ENCODE measurements at regions not wholly inside any gene's neighbourhood (a gene's known extent, or its start where the extent isn't known, plus 50 kb on each side); places are given as distances from the start of the nearest gene placed in this dataset.

DNA sequence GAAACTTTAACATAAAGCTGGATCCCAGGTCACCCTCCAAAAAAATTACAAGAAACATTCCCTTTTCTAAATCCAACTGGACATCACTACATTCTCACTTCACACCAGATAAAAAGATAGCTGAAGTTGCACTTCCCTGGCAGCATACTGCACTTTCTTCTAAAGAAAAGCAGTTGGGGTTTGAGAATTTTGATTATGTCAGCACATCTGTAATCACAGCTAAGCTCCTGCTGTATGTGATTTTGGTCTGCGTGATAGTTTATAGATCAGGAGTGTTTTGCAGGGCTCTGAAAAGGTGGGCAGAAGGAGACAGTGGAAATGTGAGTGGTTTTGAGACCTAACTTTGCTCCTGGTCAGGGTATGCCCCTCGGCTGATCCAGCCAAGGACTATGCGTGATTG lies 199.1 kb upstream of the AKR1E2 start:
- H3K4me3 Mint-ChIP-seq (ENCODE audit: unreplicated experiment): no peak overlapping the region
- H3K4me1 Mint-ChIP-seq (ENCODE audit: insufficient read depth, unreplicated experiment): peaks cover 6% of the 10 kb centered on the region

DNA sequence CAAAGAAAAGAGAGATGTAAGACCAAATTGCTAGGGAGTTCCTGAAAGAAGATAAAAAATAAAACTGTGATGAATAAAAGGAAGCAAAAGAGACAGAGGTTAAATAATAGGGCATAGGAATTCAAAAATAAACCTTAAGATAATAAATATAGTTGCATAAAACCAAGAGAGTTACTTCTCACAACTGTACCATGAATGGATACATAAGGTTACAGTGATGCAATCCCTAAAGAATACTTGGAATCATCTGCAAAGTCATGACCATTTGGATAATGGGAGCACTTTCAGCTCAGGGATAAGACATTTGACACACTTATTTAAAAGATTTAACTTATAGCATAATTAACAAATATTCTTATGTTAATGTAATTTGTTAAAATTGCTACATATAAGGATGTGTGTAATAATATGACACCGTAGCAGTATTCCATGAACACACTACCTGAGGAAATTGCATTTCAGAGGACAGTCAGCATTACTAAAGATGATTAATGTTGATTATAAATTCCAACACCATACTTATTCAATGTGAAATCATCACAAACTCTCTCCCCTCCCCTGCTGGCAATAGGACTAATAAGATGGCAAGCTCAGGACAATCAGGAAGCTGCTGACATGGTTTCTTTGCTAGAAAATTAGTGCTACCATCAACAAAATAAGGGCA lies 202.1 kb upstream of the AKR1E2 start:
- TF ChIP-seq, protein P1, sequence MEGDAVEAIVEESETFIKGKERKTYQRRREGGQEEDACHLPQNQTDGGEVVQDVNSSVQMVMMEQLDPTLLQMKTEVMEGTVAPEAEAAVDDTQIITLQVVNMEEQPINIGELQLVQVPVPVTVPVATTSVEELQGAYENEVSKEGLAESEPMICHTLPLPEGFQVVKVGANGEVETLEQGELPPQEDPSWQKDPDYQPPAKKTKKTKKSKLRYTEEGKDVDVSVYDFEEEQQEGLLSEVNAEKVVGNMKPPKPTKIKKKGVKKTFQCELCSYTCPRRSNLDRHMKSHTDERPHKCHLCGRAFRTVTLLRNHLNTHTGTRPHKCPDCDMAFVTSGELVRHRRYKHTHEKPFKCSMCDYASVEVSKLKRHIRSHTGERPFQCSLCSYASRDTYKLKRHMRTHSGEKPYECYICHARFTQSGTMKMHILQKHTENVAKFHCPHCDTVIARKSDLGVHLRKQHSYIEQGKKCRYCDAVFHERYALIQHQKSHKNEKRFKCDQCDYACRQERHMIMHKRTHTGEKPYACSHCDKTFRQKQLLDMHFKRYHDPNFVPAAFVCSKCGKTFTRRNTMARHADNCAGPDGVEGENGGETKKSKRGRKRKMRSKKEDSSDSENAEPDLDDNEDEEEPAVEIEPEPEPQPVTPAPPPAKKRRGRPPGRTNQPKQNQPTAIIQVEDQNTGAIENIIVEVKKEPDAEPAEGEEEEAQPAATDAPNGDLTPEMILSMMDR (IDR thresholded peaks at IDR 0.05; ENCODE audit: unreplicated experiment): no peak
- H3K27ac Mint-ChIP-seq (ENCODE audit: low read depth, unreplicated experiment): no peak overlapping the region
- H3K27me3 Mint-ChIP-seq (ENCODE audit: insufficient read depth, unreplicated experiment): no peaks in the 10 kb centered on the region
- peaks cover 6% of the 10 kb centered on the region for H3K4me1 Mint-ChIP-seq (ENCODE audit: insufficient read depth, unreplicated experiment)
- intact Hi-C loops (cut with micrococcal nuclease): no loop called here
- no peaks in the 10 kb centered on the region for H3K36me3 Mint-ChIP-seq (ENCODE audit: insufficient read depth, unreplicated experiment)
- no TSS peak for BruUV-seq (replicated peaks)
- ChIA-PET POLR2A (interaction anchor here (0.9 kb wide), 1 partner anchor 23 kb away, joined by 3 read pairs; no protein-coding TSS in a partner anchor), CTCF (no interaction called here)
- H3K9me3 Mint-ChIP-seq (ENCODE audit: unreplicated experiment): no peaks in the 10 kb centered on the region
- H3K4me3 Mint-ChIP-seq (ENCODE audit: unreplicated experiment): no peak overlapping the region
- DNase-seq (ENCODE audit: unreplicated experiment): no peak

More for the DNA sequence above, 199.1 kb upstream of the AKR1E2 start:
- ChIA-PET POLR2A (no interaction called here), CTCF (interaction anchor here (0.6 kb wide), 2 partner anchors 278 to 1767 kb away, joined by 3 read pairs; no protein-coding TSS in a partner anchor)
- BruUV-seq (replicated peaks): no TSS peak
- H3K27ac Mint-ChIP-seq (ENCODE audit: low read depth, unreplicated experiment): no peak overlapping the region
- no peaks in the 10 kb centered on the region for H3K9me3 Mint-ChIP-seq (ENCODE audit: unreplicated experiment)
- TF ChIP-seq, protein P1 (IDR thresholded peaks at IDR 0.05; ENCODE audit: unreplicated experiment): no peak
- intact Hi-C loops (cut with micrococcal nuclease): no loop called here
- H3K36me3 Mint-ChIP-seq (ENCODE audit: insufficient read depth, unreplicated experiment): no peaks in the 10 kb centered on the region
- no peaks in the 10 kb centered on the region for H3K27me3 Mint-ChIP-seq (ENCODE audit: insufficient read depth, unreplicated experiment)
- DNase-seq (ENCODE audit: unreplicated experiment): no peak

DNA sequence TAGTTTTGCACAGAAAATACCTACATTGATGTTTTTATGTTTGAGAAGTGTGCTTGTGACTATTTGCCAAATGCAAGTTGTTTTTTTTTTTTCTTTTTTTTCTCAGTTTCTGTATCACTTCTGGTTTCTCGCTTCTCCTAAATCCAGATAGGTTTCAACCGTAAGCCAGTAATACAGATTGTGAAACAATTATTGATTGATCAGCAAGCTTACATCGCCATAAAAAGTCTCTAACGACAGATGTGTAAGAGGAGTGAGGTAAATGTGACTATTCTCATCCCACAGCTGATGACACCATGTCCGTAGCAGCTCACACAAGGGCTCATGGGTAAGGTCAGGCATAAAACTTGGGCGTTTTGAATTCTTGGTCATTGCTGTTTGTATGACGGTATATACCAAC lies 202.8 kb upstream of the AKR1E2 start:
- BruUV-seq (replicated peaks): no TSS peak
- Mint-ChIP-seq H3K27me3 (ENCODE audit: insufficient read depth, unreplicated experiment) (no peaks in the 10 kb centered on the region), H3K27ac (ENCODE audit: low read depth, unreplicated experiment) (no peak overlapping the region), H3K36me3 (ENCODE audit: insufficient read depth, unreplicated experiment) (no peaks in the 10 kb centered on the region), H3K4me3 (ENCODE audit: unreplicated experiment) (no peak overlapping the region), H3K9me3 (ENCODE audit: unreplicated experiment) (no peaks in the 10 kb centered on the region), H3K4me1 (ENCODE audit: insufficient read depth, unreplicated experiment) (peaks cover 6% of the 10 kb centered on the region)
- ChIA-PET CTCF (no interaction called here), POLR2A (interaction anchor here (0.9 kb wide), 1 partner anchor 24 kb away, joined by 3 read pairs; no protein-coding TSS in a partner anchor)
- DNase-seq (ENCODE audit: unreplicated experiment): no peak
- TF ChIP-seq, protein P1 (IDR thresholded peaks at IDR 0.05; ENCODE audit: unreplicated experiment): no peak
- intact Hi-C loops (cut with micrococcal nuclease): no loop called here

DNA sequence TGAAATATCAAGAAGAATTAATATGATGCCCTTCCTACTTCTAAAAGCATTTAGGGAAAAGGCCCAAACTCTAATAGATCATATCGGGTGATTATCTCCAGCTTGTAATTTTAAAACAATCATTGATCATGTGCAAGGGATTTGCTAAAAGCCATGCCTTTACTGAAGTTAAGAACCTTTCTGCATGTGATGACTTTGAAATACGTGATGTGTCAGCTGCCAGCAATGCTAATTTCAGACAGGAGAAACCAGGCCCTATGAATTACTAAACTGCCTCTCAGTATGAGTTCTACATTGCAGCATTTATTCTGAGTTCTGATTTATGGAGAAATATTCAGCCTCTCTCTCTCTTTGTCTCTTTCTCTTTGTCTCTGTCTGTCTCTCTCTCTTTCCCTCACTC lies 203.6 kb upstream of the AKR1E2 start:
- no peak for DNase-seq (ENCODE audit: unreplicated experiment)
- peaks cover 6% of the 10 kb centered on the region for H3K4me1 Mint-ChIP-seq (ENCODE audit: insufficient read depth, unreplicated experiment)
- intact Hi-C loops (cut with micrococcal nuclease): no loop called here
- H3K4me3 Mint-ChIP-seq (ENCODE audit: unreplicated experiment): no peak overlapping the region
- no peak overlapping the region for H3K27ac Mint-ChIP-seq (ENCODE audit: low read depth, unreplicated experiment)
- no peaks in the 10 kb centered on the region for H3K27me3 Mint-ChIP-seq (ENCODE audit: insufficient read depth, unreplicated experiment)
- TF ChIP-seq, protein P1 (IDR thresholded peaks at IDR 0.05; ENCODE audit: unreplicated experiment): no peak
- CTCF ChIA-PET: no interaction called here
- no peaks in the 10 kb centered on the region for H3K9me3 Mint-ChIP-seq (ENCODE audit: unreplicated experiment)
- POLR2A ChIA-PET: interaction anchor here (0.8 kb wide), 1 partner anchor 34 kb away, joined by 3 read pairs; no protein-coding TSS in a partner anchor
- BruUV-seq (replicated peaks): no TSS peak
- no peaks in the 10 kb centered on the region for H3K36me3 Mint-ChIP-seq (ENCODE audit: insufficient read depth, unreplicated experiment)
